ENCODE measurements at regions not wholly inside any gene's neighbourhood (a gene's known extent, or its start where the extent isn't known, plus 50 kb on each side); places are given as distances from the start of the nearest gene placed in this dataset.

GRCh38 chr2:187976259-187976985 lies 315.3 kb upstream of the GULP1 start:
- Histone ChIP-seq H4K8ac (ENCODE audit: extremely low read depth, insufficient read depth, low read length) (no peak overlapping the region), H3K9ac (replicated peaks in 1 of 4; ENCODE audit: extremely low read depth in 1 of 4, low read depth in 3 of 4, low read length in 3 of 4) (no peak overlapping the region), H4K91ac (replicated peaks; ENCODE audit: insufficient read length, low read length) (no peak overlapping the region), H3K18ac (ENCODE audit: extremely low read depth, low read length) (no peak overlapping the region), H2AFZ (ENCODE audit: low read length) (no peak overlapping the region), H2BK12ac (ENCODE audit: low read depth, low read length) (0 out of 2 replicates have a peak overlapping the region, but pooled peaks have one; percentile 23), H2BK120ac (replicated peaks; ENCODE audit: low read depth, low read length) (no peak overlapping the region), H3K23ac (ENCODE audit: insufficient read length) (no peak overlapping the region), H2BK15ac (ENCODE audit: low read length) (no peak overlapping the region), H3K9me3 (ENCODE audit: insufficient read depth in 2 of 2, low read depth in 1 of 2, low read length in 1 of 2) (no peaks in the 10 kb centered on the region), H3K27me3 (replicated peaks in 1 of 4; ENCODE audit: control insufficient read depth in 3 of 4, extremely low read depth in 1 of 4, insufficient read depth in 3 of 4, low read length in 3 of 4) (no peaks in the 10 kb centered on the region), H3K79me2 (ENCODE audit: control insufficient read depth in 1 of 2, insufficient read depth in 2 of 2, low read length in 2 of 2) (no peaks in the 10 kb centered on the region), H3K27ac (ENCODE audit: low read depth, low read length) (no peak overlapping the region), H3K4me2 (ENCODE audit: insufficient read depth in 1 of 2, low read depth in 2 of 2, low read length in 2 of 2) (0 out of 4 replicates have a peak overlapping the region, but pooled peaks of 1 of the 2 experiments have one; percentile 35), H3K4me1 (replicated peaks in 1 of 4; ENCODE audit: control insufficient read depth in 3 of 4, insufficient read depth in 4 of 4, low read length in 3 of 4) (peaks cover 0 to 13% (median 3%) of the 10 kb centered on the region in 4 experiments; a peak in 3 of 7 replicates), H3K4me3 (ENCODE audit: extremely low read depth in 1 of 4, insufficient read depth in 2 of 4, low read depth in 3 of 4, low read length in 4 of 4) (0 out of 8 replicates have a peak overlapping the region, but pooled peaks of 1 of the 4 experiments have one; percentile 0), H3K36me3 (ENCODE audit: control insufficient read depth in 2 of 4, insufficient read depth in 4 of 4, low read length in 3 of 4) (no peaks in the 10 kb centered on the region), H2BK20ac (ENCODE audit: low read length) (no peak overlapping the region), H4K5ac (ENCODE audit: insufficient read length, low read depth, low read length) (peak overlapping the region; percentile 44), H3K56ac (replicated peaks; ENCODE audit: insufficient read length, low read depth, low read length) (no peak overlapping the region), H3K4ac (replicated peaks; ENCODE audit: insufficient read length, low read depth, low read length) (no peak overlapping the region), H3K79me1 (ENCODE audit: low read depth, low read length) (no peaks in the 10 kb centered on the region), H2BK5ac (ENCODE audit: low read depth, low read length) (no peak overlapping the region), H2AK5ac (ENCODE audit: low read depth, low read length) (no peak overlapping the region), H4K20me1 (replicated peaks in 1 of 2; ENCODE audit: control insufficient read depth in 1 of 2, insufficient read depth in 2 of 2, low read length in 2 of 2) (no peaks in the 10 kb centered on the region), H3K23me2 (ENCODE audit: low read depth, low read length) (no peaks in the 10 kb centered on the region), H3K14ac (ENCODE audit: insufficient read length) (no peak overlapping the region)
- ChIA-PET POLR2A (ENCODE audit: partially characterized antibody) (interaction anchor here (1.2 to 1.8 kb wide), 3 partner anchors 10 to 56 kb away, joined by 3 to 5 read pairs (median 4); no protein-coding TSS in a partner anchor), CTCF (ENCODE audit: partially characterized antibody) (interaction anchor here (0.6 to 0.7 kb wide), 2 partner anchors 338 to 1085 kb away, joined by 3 read pairs; no protein-coding TSS in a partner anchor)
- 61% methylated on average over 2 of the region's 2 CpGs; no CpG with 5 or more reads in 1 of the 2 experiments for WGBS, 2 experiments (ENCODE audit: extremely low coverage in 1 of 2, insufficient coverage in 1 of 2, insufficient read length in 1 of 2, insufficient replicate concordance in 2 of 2, low coverage in 1 of 2, low lambda C conversion rate in 2 of 2, missing lambda C conversion rate in 1 of 2)
- DNase-seq (ENCODE audit: low read depth in 1 of 2, low spot score in 2 of 2), result no peak
- FAIRE-seq, result peak; percentile 60
- TF ChIP-seq RBBP5 (IDR thresholded peaks at IDR 0.05; ENCODE audit: borderline replicate concordance, low read depth, low read length), result no peak
- no peak for TF ChIP-seq USF2 (IDR thresholded peaks at IDR 0.05; ENCODE audit: low read length)
- no peak for TF ChIP-seq SAP30 (IDR thresholded peaks at IDR 0.05; ENCODE audit: insufficient read depth, insufficient replicate concordance, low read length)
- TF ChIP-seq SIX5 (IDR thresholded peaks at IDR 0.05; ENCODE audit: low read depth, low read length), result no peak
- no peak for TF ChIP-seq ZNF274 (IDR thresholded peaks at IDR 0.05; ENCODE audit: borderline replicate concordance, extremely low read depth, low read length)
- no peak for TF ChIP-seq BCL11A (IDR thresholded peaks at IDR 0.05; ENCODE audit: low read depth in 2 of 2, low read length in 2 of 2)
- no peak for TF ChIP-seq TAF7 (optimal IDR thresholded peaks at IDR 0.05; ENCODE audit: borderline replicate concordance, low read depth, low read length)
- TF ChIP-seq CHD2 (IDR thresholded peaks at IDR 0.05; ENCODE audit: low read length), result no peak
- no peak for TF ChIP-seq E2F6 (IDR thresholded peaks at IDR 0.05)
- TF ChIP-seq TBP (IDR thresholded peaks at IDR 0.05; ENCODE audit: low read depth, low read length), result no peak
- no peak for TF ChIP-seq TEAD4 (IDR thresholded peaks at IDR 0.05; ENCODE audit: low read depth, low read length)

Data from H1 (cell line).